ENCODE measurements at regions not wholly inside any gene's neighbourhood (a gene's known extent, or its start where the extent isn't known, plus 50 kb on each side); places are given as distances from the start of the nearest gene placed in this dataset.

GRCh38 chr1:233520261-233521191, 93.4 kb upstream of the KCNK1 start:
- DNase-seq, result no peak

- DNase-seq, result no peak
These were observed 90.9 kb upstream of the KCNK1 start for GRCh38 chr1:233523047-233523446.

GRCh38 chr1:233527818-233528217, 86.1 kb upstream of the KCNK1 start:
- DNase-seq, result no peak

- no peak for DNase-seq
These were observed 83.1 kb upstream of the KCNK1 start for GRCh38 chr1:233530665-233531386.

GRCh38 chr1:233540816-233541215, 73.1 kb upstream of the KCNK1 start:
- DNase-seq, result no peak

GRCh38 chr1:233543338-233544255, 70.3 kb upstream of the KCNK1 start:
- peak in 1 of 4 experiments; percentile 3 for DNase-seq

GRCh38 chr1:233544304-233544703, 69.6 kb upstream of the KCNK1 start:
- DNase-seq, result no peak

GRCh38 chr1:233547726-233548125, 66.2 kb upstream of the KCNK1 start:
- no peak for DNase-seq

GRCh38 chr1:233549404-233549803, 64.5 kb upstream of the KCNK1 start:
- DNase-seq, result no peak

- DNase-seq, result no peak
These were observed 64.0 kb upstream of the KCNK1 start for GRCh38 chr1:233549917-233550316.

GRCh38 chr1:233554037-233554436, 59.9 kb upstream of the KCNK1 start:
- DNase-seq, result no peak

GRCh38 chr1:233561708-233562426, 52.0 kb upstream of the KCNK1 start:
- DNase-seq, result no peak
